ENCODE measurements at regions not wholly inside any gene's neighbourhood (a gene's known extent, or its start where the extent isn't known, plus 50 kb on each side); places are given as distances from the start of the nearest gene placed in this dataset.

DNA sequence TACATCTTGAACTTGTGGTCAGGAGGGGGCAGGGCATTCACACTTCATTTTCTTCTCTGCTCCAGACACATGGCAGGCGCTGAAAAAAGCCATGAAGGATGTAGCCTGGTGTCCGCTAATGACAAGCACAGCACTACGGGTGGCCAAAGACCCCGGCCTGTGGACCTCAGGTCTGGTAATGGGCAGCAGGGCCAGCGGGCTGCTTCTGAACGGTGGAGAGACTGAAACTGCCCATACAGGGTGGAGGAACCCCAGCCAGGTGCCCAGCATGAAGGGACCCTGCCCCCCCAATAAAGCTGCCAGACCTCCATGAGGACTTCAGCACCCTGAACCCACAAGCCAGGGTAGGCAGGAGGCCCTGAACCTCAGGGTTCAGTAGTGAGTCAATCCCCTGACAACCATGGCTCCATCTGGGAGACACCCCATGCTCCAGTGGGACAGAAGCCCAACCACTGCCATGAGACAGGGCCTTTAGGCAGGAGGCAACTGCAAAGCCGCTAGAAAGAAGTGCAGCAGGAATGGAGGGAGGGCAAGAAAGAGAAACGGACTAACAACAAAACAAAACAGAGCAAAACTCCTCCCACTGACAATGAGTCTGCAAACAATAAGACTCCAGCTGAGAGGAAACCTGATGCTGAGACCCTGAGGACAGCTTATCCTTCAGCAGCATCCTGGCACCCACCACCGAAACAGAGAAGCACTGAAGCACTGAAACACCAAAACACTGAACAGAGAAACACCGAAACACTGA, 140.2 kb upstream of the PPP2R2D start:
- no peak for DNase-seq

- no peak for DNase-seq
These were observed 137.8 kb upstream of the PPP2R2D start for GRCh38 chr10:131762789-131763696.

DNA sequence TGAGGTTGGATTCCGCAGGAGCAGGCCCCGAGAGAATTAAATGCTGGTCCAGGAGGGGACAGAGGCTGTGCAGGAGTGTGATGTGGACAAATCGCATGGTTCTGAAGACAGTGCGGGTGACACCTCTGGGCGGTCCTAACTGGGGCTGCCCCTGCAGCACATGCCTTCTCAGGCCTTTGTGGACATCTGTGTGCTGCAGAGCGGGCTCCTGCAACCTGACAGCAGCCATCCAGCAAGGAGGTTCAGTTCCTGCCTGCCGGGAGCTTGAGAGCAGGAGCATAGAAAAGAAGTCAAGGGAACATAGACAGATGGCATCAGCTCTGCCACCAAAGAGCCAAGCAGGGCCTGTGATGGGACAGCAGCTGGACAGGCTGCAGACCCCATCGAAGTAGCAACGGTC, 135.9 kb upstream of the PPP2R2D start:
- no peak for DNase-seq

DNA sequence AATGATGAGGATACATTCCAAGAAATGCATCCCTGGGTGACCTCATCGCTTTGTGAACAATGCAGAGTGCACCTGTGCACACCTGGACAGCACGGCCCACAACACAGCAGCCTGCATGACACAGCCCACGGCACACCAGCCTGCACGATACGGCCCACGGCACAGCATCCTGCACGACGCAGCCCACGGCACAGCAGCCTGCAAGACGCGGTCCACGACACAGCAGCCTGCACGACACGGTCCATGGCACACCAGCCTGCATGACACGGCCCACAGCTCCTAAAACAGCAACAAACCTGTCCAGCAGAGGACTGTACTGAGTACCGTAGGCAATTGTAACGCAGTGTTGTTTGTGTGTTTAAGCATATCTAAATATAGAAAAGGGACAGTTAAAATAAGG, 134.7 kb upstream of the PPP2R2D start:
- no peak for DNase-seq

DNA sequence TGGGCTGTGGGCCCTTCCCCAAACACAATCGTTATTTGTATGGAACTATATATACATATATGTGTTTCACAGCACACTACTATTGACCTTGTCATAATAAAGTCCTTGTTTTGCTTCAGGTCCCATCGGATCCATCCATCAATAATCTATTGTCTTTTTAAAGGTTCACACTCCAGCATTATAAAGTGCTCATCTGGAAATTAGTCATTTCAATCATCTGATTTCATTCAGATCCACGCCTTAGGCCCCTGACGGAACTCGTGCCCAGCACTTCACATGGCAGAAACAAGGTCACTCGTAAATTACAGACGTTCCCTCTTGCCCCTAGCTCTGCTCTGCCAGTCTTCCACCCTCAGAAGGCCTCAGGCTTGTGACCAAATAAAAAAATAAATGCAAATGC, 133.1 kb upstream of the PPP2R2D start:
- no peak for DNase-seq

GRCh38 chr10:131769571-131770410, 131.0 kb upstream of the PPP2R2D start:
- no peak for DNase-seq

DNA sequence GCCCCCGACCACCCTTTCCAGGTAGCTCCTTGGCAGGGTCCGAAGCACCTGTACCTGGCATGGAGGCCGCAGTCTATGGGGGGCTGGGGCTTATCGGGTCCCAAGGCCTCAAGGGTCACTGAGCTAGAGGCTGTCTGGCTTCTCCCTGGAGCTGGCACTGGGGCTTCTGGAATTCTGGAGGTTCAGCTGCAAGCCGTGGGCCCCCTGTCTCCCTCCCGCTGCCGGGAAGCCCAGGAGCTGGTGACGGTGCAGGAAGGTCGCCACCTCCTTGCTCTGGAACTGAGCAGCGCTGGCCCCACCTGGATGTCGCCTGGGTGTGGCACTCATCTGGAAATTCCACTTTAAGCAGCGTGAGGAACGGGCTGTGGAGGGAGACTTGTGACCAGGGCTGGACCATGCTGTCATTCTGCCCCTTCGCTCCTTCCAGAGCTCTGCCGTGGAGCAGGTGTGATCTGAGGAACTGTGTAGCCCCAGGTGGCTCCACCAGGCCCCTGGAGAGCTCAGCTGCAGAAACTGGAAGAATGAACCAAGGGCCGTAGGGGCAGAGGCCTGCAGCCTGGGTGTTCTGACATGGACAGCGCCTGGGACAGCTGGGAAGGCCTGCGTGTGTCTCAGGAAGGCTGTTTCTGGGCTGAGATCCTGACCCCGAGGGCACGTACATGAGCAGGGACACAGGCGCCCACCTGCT, 129.7 kb upstream of the PPP2R2D start:
- DNase-seq, result no peak

GRCh38 chr10:131771634-131772358, 129.0 kb upstream of the PPP2R2D start:
- no peak for DNase-seq

- DNase-seq, result no peak
These were observed 128.4 kb upstream of the PPP2R2D start for GRCh38 chr10:131772441-131772840.

DNA sequence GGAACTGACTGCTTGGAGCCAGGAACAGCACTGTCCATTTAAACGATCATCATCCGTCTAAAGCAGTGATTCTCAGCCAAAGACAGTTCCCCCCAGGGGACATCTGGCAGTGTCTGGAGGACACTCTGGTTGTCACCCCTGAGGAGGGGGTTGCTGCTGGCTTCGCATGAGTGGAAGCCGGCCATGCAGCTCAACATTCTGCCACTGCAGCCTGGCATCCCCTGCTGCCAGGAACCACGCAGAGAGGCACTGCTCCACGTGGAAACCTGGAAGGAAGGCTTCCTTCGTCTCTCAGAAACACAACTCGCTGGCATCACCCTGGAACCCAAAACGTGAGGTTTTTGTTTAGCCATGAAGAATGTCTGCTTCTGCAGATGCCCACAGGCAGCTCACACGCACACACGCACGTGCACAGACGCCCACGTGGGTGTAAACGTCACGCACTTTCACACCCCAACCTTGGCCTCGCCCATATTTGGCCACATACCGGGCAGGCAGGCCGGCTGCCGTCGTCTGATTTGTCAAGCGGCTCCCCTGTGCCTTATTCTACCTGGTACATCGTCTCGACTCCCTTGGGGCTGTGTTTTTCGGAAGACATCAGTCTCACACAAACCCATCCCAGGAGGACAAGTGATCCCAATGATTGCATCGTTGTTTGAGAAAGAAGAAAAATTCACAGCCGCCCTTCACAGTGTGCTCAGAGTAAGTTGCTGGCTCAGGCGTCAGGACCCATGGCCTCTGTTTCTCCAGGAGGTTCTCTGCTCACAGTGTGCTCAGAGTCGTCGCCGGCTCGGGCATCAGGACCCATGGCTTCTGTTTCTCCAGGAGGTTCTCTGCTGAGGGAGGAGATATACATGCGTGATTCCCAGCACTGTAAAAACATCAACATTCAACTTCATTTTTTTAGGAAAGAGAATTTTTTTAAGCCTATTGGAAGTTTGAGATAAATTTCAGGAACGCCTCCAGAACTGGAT, 127.2 kb upstream of the PPP2R2D start:
- no peak for DNase-seq

DNA sequence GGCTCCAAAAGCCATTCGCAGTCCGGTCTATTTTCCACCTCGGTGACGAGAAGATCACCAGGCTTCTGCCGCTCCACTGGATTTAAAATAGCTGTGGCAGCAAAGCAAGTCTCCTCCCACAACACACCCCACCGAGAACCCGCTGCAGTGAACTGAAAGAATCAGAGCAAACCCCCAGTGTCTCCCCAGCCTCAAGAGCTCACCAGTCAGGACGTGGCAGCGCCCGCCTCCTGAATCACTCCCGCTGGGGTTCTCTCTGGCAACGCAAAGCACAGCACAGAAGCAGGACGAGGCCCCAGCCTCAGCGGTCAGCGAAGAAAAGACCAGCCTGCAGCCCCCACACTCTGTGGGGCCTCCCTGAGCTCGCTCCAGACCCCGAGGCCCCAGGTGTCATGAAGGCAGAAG, 126.1 kb upstream of the PPP2R2D start:
- DNase-seq, result no peak

GRCh38 chr10:131775433-131775832, 125.4 kb upstream of the PPP2R2D start:
- no peak for DNase-seq

- DNase-seq, result no peak
These were observed 125.0 kb upstream of the PPP2R2D start for GRCh38 chr10:131775833-131776232.

DNA sequence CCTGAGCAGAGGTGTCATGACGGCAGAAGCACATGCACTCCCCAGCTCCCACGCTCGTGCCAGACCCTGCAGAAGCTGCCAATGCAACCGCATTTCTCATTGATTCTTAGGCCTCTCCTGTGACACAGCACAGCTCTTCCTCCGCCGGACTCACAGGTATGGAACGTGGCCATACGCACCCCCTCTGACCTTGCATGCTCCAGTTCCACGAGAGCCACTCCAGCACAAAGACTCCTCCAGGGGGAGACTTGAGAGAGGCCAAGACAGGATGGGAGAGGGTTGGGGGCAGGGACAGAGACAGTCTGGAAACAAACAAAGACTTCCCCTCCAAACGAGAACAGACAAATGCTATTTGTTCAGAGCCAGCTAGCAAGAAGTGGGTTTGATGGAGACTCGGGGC, 124.3 kb upstream of the PPP2R2D start:
- DNase-seq, result no peak

- no peak for DNase-seq
These were observed 123.6 kb upstream of the PPP2R2D start for GRCh38 chr10:131777162-131777561.

GRCh38 chr10:131777921-131778320, 122.9 kb upstream of the PPP2R2D start:
- DNase-seq, result no peak

DNA sequence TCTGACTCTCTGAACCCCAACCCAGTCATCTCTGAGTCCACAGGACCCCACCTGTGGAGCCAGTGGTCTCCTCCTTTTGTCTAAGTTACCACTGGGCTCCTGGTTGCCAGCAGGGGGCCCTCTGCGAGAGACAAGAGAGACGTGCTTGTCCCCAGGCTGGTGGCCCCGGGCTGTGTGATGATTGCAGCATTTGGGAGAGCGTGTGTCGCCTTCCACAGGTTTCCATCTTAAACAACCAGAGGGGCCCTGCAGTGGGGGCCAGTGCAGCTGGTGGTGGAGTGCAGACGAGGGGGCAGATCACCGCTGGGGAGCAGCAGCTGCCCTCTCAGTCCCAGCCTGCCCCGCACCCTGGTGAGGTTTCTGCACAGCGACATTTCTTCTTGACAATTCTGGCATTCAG, 122.4 kb upstream of the PPP2R2D start:
- no peak for DNase-seq

GRCh38 chr10:131778842-131779241, 122.0 kb upstream of the PPP2R2D start:
- DNase-seq, result no peak

GRCh38 chr10:131779661-131780394, 121.0 kb upstream of the PPP2R2D start:
- no peak for DNase-seq

GRCh38 chr10:131781076-131781475, 119.7 kb upstream of the PPP2R2D start:
- DNase-seq, result no peak

All from activated T-cell treated with anti-CD3 and anti-CD28 coated beads, Interleukin-2, amount 50 U/mL, for 1 hour (primary cell).